GM21390 (cell line): ENCODE measurements at regions not wholly inside any gene's neighbourhood (a gene's known extent, or its start where the extent isn't known, plus 50 kb on each side); places are given as distances from the start of the nearest gene placed in this dataset.

Experiments used
- ATAC-seq: cut with Tn5 transposase; IDR thresholded peaks from one replicate; pipeline ENCODE4 v1.9.1; 2021; ENCODE audit not compliant: unreplicated experiment

GRCh38 chr2:2706306-2706705, 375.2 kb upstream of the MYT1L start:
- no peak for ATAC-seq

GRCh38 chr2:2705871-2706270, 374.8 kb upstream of the MYT1L start:
- no peak for ATAC-seq

- no peak for ATAC-seq
These were observed 373.5 kb upstream of the MYT1L start for GRCh38 chr2:2704428-2705090.

- no peak for ATAC-seq
These were observed 372.8 kb upstream of the MYT1L start for GRCh38 chr2:2703762-2704427.

GRCh38 chr2:2703172-2703571, 372.1 kb upstream of the MYT1L start:
- no peak for ATAC-seq

GRCh38 chr2:2702385-2702784, 371.3 kb upstream of the MYT1L start:
- ATAC-seq = no peak

- ATAC-seq = no peak
These were observed 370.7 kb upstream of the MYT1L start for GRCh38 chr2:2701813-2702212.

GRCh38 chr2:2701176-2701781, 370.2 kb upstream of the MYT1L start:
- no peak for ATAC-seq

GRCh38 chr2:2699121-2699505, 368.0 kb upstream of the MYT1L start:
- no peak for ATAC-seq

- no peak for ATAC-seq
These were observed 367.4 kb upstream of the MYT1L start for GRCh38 chr2:2698182-2699120.

GRCh38 chr2:2696733-2697455, 365.8 kb upstream of the MYT1L start:
- no peak for ATAC-seq

GRCh38 chr2:2696325-2696724, 365.2 kb upstream of the MYT1L start:
- ATAC-seq = no peak

- ATAC-seq = no peak
These were observed 363.7 kb upstream of the MYT1L start for GRCh38 chr2:2694746-2695145.

GRCh38 chr2:2692599-2693389, 361.7 kb upstream of the MYT1L start:
- ATAC-seq = no peak

GRCh38 chr2:2691419-2691818, 360.3 kb upstream of the MYT1L start:
- ATAC-seq = no peak

GRCh38 chr2:2690985-2691384, 359.9 kb upstream of the MYT1L start:
- ATAC-seq = no peak

GRCh38 chr2:2689306-2689705, 358.2 kb upstream of the MYT1L start:
- no peak for ATAC-seq

- ATAC-seq = no peak
These were observed 357.2 kb upstream of the MYT1L start for GRCh38 chr2:2688254-2688653.

GRCh38 chr2:2687745-2688144, 356.7 kb upstream of the MYT1L start:
- ATAC-seq = no peak

GRCh38 chr2:2686222-2686621, 355.1 kb upstream of the MYT1L start:
- no peak for ATAC-seq
